CD4-positive, alpha-beta T cell treated with Interleukin-1 beta for 1 hour (primary cell): ENCODE measurements at regions not wholly inside any gene's neighbourhood (a gene's known extent, or its start where the extent isn't known, plus 50 kb on each side); places are given as distances from the start of the nearest gene placed in this dataset.

Experiments
- DNase-seq, 2 donors: peaks; one replicate each; pipeline ENCODE4 v3.0.0-alpha.2; 2020 to 2022

DNA sequence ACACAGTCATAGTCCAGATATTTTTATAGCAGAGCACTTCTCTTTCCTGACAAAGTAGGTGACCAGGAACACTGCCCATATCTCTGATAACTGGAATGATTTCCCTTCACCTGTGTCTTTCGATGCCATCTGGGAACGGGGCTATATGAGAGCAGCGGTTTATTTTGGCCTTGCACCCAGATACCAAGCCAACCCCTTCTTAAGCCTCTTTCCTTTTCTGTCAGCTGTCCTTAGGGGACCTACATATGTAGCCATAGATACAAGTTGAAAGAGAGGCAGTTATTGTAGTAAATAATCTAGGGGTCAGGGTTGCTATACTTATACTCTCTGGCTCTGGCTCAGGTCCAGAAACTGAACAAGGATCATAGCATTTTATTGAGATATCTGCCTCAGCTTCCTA, 128.8 kb downstream of the NHLRC3 start:
- DNase-seq, result no peak

DNA sequence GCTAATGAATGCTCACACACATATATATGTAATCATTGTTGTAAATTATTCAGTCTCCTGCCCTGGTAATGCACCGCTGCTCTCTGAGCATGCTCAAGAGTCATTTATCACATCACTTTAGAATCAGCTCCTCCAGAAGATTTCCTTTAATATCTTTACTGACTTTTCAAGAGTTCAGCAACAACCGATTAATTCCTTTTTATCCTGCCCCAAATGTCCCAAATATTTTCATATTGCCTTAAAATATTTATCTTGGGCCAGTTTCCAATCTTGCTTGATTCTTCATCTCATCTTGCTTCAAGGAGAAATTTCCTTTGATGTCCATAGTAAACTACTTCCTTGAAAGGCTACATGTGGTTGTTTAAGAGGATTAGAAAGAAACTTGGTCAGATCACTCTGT, 132.5 kb downstream of the NHLRC3 start:
- no peak for DNase-seq

DNA sequence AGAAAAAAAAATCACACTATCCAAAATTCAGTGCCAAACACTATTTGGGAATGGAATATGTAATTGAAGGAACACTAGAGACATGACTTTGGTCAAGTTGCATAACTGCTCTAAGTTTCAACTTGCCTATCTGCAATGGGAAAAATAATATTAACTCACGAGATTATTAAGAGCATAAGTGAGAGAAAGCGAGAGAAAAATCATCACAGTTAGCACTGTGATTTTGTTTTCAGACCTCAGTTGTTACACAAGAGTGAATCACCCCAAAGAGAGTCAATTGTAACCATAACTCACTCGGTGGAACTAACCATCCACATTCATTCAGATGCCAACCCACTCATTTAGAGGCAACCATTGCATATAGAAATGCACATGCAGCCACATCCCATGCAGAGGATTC, 147.1 kb downstream of the NHLRC3 start:
- DNase-seq, result no peak

GRCh38 chr13:39186205-39186875, 148.1 kb downstream of the NHLRC3 start:
- DNase-seq, result no peak

DNA sequence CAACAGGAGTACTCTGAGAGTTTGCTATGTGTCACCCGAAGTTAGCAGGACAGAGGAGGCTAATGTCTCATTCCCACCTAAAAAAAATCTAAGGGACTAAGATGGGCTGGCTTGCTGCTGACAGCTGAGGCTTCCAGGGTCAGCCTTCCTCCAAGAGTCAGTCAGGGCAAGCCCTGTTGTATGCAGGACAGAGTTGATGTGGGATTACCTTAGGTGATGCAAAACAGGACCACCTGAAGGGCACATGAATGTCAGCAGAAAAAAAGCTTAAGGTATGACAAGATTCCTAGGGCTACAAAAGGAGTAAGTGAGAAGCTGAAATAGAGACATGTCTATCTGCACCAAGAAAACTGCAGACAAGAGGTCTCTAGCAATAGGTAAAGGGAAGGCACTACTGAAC, 151.5 kb downstream of the NHLRC3 start:
- no peak for DNase-seq

- no peak for DNase-seq
These were observed 158.8 kb downstream of the NHLRC3 start for GRCh38 chr13:39196965-39197646.

DNA sequence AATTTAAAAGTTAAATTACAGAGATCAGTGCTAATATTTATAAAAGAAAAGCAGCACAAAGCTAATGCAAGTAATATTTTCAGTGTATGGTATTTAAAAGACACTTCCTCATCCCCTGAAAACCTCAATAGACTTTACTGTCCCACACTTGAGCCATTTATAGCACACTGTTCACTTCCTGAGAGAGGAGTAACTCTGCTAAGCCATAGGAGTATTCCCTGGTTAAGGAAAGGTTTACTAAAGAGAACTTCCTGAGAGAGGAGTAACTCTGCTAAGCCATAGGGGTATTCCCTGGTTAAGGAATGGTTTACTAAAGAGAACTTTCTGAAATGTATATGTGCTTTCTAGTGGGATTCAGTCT, 159.4 kb downstream of the NHLRC3 start:
- no peak for DNase-seq

DNA sequence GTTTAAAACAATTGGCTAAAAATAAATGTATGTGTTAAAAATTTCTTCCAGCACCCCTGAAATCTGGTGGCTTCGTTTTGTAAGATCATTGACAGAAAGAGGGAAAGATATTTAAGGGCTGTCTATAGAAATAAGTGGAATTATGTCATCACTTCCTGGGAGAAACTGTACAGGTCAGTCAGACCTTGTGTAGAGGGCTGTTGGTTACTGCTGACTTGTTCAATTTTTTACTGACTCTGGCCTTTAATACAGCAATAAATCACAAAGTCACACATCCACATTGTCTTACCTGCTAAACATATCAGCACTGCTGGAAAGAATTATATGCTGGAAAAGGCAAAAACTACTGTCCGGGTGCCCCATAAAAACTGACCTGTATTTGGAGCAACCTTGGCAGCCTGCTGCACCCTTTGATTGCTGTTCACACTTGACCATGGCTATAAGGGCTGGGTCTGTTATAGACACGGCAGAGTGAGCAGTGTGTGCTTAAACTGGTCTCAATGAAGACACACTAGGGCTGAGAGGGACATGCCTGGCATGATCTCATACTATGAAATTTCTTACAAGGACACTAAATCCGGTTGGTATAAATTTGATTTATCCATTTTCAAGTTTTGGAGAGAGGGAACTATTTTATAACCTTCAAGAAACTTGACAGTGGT, 162.1 kb downstream of the NHLRC3 start:
- DNase-seq, result no peak

DNA sequence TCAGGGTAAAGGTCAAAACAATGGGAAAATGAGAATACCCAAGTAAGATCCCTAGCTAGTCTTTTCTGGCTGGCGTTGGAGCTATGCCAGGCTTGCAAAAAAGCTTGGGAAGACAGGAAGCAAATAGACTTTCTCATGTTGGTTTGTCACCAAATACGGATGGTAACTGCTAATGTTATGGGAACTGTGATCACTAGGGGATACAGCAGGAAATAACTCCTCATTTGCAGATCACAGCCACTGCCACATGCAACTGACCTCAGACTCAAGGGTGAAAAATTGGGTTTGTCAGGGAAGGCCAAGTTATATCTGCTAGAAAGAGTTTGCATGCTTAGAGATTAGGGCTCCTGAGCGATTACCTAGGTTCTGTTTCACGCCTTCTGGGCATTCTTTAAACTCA, 162.9 kb downstream of the NHLRC3 start:
- no peak for DNase-seq

GRCh38 chr13:39202746-39203145, 164.5 kb downstream of the NHLRC3 start:
- DNase-seq, result no peak

- DNase-seq, result no peak
These were observed 170.4 kb downstream of the NHLRC3 start for GRCh38 chr13:39208636-39209035.

- DNase-seq, result no peak
These were observed 171.7 kb downstream of the NHLRC3 start for GRCh38 chr13:39209731-39210531.

DNA sequence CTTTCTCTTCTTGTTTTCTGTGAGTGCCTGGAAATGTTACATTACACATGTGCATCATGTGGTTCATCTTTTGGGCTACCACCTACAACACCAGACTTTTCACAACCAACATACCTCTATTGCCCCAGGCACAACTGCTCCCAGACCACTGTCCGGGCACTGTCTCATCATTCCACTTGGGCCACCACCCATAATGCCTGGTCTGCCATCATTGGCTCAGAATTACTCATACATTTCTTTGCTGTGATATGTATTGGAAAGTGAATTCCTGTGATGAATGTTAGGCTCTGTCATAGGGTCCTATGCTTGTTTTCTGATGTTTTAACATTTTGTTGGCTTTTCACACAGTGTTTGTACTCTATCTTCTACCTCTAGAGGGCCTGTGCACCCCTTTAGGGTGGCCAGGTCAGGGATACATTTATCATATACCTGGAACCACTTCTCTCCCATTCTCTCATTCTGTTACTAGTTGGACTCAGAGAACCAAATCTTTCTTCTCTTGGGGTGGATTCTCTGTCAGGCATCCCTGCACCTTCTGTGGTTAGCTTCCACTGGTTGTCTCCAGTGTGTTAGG, 172.8 kb downstream of the NHLRC3 start:
- no peak for DNase-seq

DNA sequence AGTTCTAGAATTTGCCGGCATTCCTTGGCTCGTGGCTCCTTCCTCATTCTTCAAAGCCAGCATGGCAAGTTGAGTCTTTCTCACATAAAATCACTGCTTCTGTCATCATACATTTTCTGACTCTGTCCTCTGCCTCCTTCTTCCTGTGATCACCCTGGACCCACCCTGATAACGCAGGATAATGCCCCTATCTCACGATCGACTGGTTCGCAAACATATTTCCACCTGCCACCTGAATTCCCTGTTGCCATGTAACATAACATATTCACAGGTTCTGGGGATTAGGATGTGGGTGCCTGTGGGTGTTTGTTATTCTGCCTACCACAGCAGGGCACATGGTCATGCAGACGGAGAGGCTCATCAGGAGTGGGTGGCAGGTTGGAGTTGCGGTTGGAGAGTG, 177.7 kb downstream of the NHLRC3 start:
- no peak for DNase-seq

GRCh38 chr13:39217471-39217870, 179.2 kb downstream of the NHLRC3 start:
- DNase-seq, result no peak

DNA sequence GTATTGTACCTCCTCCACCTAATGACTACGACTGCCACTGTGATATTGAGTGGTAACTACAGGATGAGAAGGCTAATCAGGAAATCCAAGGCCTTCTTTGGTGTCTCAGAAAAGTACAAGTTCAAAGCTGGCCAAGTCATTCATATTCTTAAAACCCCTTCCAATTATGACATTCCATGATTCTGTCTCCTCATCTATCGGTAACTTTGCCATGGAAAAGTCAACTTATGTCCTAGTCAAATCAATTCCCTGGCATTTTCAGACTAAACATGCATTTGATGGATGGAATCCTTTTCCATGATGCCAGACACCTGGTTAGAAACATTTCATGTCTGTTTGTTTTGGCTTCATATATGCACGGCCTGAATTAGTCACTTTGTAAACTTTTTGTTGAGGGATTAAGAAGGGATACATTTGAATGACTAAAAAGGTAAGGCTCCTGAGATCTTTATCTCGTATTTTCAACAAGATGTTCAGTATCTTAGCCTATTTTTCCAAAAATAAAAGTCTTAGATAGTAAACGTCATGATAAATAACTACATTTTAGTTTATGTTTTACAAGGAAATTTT, 186.5 kb downstream of the NHLRC3 start:
- no peak for DNase-seq

DNA sequence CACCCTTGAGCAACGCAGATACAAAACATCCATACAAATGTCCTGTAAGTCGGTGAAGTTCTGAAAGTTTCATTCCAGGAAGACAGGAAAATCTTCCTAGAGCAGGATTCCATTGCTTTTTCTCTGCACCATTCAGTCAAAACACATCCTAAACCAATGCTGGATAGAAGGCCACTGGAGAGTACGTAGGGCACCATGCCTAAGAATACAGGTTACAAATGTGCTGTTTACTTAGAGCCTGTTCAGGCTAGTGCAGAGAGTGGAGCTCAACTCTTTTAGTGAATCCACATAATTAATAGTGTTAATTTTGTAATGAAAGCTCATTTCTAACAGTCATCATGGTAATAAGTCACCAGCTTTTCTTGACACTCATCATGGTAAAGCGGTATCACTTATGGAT, 187.6 kb downstream of the NHLRC3 start:
- DNase-seq, result no peak

DNA sequence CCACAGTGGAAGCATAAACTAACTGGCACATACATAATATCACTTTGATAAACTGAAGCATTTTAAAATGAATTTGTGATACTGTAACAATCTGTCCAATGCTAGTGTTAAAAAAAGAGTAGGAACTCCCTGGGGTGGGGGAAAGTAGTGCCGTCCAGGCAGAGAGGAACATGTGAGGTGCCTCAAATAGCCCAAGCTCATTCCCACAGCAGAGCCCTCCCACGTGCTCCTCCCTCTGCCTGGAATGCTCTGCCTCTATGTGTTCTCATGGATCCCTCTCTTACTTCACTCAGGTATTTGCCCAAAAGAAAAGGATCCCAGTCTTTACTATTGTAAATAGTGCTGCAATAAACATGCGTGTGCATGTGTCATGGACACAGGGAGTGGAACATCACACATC, 188.1 kb downstream of the NHLRC3 start:
- no peak for DNase-seq

GRCh38 chr13:39232401-39232980, 194.2 kb downstream of the NHLRC3 start:
- DNase-seq, result no peak

DNA sequence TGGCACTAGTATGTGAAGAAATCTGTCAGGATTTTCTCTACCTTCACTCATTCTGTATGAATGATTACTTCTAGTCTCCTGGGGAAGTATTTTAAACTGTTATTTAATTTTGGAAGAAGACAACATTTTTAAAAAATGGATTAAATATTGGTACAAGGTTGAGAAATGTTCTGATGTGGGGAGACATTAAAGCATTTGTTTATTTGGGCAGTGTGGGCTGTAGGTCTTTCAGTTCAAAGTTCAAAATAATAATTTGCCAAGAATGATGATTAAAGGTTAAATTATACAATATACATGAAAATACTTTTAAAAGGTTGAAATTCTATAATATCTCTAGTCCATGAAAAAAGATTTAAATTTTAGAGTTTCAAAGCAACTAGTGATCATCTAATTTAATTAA, 194.7 kb downstream of the NHLRC3 start:
- DNase-seq, result no peak

DNA sequence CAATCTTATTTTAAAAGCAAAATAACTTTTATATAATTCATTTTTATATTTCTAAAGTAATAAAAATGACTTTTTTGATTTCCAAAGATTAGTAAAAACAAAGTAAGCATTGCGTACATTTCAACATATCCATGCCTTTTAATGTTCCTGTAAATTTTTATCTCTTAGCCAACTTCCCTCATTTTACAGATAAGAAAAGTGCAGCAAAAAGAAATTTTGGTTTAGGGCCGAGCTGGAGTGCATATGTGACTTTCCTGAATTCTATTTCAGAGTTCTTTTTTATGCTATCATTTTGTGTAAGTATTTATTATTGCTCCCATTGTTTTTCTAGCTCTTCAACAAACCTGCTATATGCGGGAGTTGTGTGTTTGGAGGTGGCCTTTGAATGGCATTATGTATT, 195.3 kb downstream of the NHLRC3 start:
- no peak for DNase-seq

DNA sequence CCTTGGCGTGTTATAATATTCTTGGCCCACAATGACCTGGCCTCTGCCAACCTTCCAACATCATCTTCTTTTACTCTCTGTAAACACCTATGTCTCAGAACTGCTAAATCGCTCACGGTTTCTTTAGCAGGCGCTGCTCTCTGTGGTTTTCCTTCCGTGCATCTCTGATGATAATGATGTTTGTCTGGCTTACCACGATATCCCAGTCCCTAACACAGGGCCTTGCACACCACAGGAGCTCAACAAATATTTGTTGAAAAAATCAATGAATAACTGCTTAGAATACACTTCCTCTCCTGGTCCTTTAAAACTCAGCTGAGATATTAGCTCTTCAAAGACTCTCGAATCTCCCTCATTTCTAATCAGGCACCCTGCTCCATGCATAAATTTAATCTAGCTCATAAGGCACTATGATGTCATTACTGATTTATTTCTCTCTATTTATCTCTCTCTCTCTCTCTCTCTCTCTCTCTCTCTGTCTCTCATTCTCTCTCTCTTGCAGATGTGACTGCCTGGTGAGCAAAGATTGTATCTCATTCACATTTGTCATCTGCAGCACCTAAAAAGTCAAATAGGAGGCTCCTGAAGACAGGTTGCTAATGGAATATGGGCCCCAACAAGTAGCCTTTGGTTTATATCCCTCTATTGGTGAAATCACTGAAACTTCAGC, 206.4 kb downstream of the NHLRC3 start:
- no peak for DNase-seq
